ENCODE measurements at regions not wholly inside any gene's neighbourhood (a gene's known extent, or its start where the extent isn't known, plus 50 kb on each side); places are given as distances from the start of the nearest gene placed in this dataset.

DNA sequence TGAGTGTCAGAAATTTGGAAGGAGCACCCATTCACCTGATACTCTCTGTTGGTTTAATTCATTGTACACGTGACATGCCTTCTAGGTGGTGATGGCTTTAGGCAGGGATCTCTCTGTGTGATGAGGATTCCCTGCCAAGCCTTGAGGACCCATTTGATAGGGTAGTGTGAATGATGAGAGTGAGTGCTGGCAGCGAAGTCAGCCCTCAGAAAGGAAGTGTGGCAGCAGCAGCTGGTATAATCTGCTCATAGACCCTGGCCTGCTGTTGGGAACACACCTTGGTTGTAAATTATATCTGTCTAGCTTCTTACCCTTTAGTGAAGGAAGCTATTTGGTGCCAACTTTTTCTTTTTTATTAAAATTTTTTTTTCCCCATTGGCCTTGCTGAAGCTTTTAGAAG, 164.5 kb downstream of the HAUS1 start:
- no peak for DNase-seq

DNA sequence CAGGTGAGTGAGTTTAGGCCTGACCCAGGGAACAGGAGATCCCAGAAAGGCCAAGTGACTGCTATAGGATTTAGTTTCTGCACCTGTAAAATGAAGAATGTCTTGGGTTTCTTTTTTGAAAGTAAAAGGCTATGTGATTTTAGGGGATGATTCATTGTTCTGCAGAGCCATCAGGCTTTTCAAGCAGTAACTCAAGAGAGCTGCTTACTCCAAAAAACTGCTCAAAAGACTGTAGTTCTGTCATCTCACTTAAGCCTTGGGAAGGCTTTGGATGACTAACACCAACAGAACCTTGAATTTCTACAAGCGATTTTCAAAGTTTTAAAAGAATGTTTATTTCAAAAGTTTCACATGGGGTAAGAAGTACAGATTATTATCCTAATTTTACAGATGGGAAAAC, 165.1 kb downstream of the HAUS1 start:
- no peak for DNase-seq

DNA sequence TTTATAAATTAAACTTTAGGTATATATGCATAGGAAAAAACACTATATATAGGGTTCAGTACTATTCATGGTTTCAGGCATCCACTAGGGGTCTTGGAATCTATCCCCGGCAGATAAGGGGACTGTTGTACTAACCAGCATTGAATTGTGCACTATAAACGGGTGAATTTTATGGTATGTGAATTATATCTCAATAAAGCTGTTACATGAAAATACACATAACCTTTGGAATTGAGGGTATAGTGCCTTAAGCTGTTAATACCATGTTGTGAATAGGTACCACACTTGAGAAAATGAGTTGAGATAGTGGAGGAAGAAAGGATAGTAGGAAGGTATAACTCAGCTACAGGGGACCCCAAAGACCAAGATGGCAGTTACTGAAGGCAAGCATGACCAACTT, 167.3 kb downstream of the HAUS1 start:
- DNase-seq: no peak

DNA sequence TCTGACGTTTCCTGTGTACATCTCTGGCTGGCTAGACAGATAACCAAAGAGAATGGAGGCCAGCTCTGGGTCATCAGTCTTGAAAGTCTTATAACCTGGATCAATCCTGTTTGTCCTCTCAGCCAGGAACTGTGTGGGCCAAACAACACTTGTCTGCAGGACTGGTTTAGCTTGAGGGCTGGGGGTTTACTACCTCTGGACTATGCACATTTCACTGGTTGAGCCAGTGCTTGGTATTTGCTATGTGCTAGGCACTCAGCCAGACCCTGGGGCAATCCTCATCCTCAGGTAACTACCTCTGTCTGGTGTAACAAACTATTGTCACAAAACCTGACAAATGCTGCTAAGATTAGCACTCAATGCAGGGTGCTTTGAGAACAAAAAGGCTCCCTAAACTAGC, 169.7 kb downstream of the HAUS1 start:
- DNase-seq: no peak

DNA sequence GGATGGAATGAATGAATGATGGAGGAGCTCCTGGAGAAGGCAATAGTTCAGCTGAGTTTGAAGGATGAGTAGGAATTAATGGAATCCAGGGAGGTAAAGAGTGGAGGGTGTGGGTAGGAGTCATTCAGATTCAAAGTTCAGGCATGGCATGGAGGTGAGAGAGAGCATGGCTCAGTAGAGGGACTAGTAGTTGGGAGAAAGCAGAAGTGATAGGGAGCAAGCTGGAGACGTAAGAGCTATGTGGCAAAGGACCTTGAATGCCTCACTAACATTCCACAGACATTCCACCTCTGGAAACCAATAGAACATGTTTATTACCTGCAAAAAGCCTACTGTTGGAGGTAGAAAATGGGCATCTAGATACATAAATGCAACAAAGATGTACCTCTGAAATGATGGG, 170.1 kb downstream of the HAUS1 start:
- DNase-seq: no peak

DNA sequence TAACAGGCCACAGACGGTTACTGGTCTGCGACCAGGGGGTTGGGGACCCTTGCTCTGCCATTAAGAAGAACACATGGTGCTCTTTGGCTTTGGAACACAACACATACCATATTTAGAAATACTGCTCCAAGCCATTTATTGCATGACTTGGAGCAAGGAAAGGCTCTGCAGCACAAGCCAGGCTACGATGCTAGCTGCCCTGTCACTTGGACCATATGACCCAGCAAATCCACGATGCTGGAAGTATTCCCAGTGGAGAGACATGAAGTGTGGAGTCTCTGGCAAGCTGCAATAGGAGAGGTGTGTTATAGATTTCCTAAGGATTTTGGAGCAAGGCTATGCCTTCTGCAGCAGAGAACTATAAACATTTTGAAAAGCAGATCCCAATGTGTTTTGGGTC, 171.2 kb downstream of the HAUS1 start:
- no peak for DNase-seq

DNA sequence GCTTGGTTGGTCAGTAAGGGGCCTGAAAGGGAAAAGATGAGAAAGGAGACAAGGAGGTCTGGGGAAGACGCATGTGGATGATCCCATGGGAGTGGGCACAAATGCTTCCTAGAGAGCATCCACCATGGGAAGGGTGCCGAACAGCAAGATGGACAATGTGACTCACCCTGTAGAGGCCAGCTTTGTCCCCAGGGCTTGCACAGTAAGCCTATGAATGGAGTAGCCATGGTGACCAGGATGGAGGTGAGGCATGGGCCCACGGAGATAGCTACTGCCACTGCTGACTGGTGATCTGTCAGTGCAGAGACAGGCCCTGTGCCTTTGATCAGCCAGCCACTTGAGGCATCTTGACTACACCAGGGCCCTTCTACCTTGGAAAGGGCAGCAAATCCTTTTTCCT, 172.6 kb downstream of the HAUS1 start:
- no peak for DNase-seq

DNA sequence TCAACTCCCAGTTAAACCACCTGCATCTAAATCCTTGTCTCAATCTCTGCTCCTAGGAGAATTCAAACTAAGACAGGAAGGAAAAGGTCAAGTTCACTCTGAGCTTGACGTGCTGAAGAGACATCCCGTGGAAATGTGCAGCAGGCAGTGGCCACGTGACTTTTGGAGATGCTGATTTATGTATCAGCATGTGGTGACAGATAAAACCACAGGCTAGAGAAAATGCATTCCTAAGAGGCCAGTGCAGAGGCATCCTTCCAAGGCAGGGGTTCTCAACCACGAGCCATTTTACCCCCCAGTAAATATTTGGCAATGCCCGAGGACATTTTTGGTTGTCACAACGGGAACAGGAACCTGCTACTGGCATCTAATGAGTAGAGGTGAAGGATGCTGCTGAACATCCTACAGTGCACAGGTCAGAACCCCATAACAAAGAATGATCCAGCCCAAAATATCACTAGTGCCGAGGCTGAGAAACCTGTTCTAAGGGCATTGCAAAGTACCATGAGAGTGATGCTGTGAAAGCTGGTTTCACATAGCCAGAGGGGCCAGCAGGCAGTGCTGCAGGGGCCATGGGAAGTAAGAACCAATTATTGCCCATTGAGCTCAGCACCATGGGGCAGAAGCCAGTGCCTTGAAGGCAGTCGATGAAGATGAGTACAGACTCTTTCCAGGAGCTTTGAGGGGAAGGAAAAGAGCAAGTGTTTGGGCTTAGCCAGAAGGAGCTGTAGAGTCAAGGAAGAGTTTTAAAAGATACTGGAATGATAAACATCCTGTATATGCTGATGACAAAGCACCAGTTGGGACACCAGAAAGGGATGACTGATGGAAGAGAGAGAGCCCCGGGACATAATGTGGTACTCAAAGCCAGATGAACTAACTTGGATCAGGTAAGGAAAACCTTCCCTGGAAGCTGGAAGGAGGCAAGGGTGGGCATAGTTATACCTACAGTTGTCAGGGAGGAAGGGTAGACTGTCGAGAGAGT, 174.6 kb downstream of the HAUS1 start:
- DNase-seq: no peak

DNA sequence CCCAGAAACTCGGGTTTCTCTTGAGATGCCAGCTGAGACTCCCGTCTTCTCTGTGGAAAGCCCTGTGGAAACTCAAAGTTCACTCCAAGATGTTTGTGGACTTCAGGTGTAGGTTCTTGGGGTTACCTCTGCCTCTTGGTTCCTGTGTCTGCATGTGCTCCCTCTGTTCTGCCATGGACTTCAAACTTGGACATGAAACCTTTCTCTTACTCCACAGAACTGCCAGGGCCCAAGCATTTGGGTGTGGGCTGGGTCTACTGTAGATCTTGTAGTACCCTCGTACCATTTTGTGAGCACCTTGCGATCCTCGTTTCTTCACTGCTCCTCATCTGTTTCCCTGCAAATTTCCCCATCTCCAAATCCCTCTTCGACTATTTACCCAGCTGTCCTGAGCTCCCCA, 175.5 kb downstream of the HAUS1 start:
- DNase-seq: no peak

DNA sequence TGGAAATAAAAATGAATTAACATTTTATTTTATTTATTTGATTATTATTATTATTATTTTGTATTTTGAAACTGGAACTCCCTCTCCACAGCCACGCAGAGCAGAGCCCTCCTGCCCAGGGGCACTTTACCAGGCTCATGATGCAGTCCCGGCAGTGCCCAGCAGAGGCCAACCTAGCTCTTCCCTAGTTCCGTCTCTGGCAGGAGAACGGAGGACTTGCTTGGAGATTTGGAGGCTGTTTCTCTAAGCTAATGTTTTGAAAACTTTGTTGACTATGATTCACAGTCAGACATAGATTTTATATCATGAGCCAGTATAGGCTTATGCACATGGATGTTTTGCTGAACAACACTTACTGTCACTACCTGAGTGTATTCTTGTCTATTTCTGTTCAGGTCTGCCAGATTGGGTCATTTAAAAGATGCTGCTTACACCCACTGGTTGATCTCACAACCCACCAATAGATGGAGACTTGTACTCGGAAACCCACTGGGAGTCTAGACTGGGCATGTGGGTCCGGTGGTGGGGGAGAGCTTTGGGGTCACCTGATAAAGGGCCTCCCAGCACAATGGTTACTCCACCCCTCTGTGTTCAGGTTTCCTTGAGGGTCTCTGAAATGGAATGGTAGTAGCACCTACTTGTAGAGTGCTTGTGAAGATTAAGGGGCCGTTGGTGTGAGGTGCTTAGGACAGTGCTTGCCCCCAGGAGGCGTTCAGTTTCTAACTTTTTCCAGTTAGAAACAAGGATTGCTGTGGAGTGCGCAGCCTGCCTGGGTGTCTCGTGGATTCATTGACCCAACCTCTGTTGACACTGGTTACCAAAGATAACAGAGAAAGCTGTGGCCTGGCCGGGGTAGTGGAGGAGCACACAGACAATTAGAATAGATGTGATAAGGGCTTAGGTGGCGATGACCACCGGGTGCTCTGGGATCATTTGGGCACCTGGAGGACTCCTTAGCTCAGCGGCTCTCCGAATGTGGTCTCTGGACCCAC, 177.3 kb downstream of the HAUS1 start:
- peak; percentile 62 for DNase-seq

DNA sequence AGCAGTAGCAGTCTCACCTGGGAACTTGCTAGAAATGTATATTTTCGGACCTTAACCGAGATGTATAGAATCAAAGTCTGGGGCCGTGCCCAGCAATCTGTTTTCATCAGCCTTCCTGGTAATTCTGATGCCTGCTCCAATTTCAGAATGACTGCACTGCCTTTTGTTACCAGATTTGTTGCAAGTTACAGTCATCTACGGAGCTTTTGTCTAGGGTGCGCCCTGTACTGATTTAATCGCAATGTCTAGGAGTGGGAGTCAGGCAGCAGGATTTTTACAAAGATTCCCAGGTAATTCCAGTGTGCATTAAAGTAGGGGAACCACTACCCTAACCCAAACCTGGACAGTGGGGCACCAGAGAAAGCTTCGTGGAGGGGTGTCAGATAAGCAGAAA, 178.0 kb downstream of the HAUS1 start:
- DNase-seq: no peak

DNA sequence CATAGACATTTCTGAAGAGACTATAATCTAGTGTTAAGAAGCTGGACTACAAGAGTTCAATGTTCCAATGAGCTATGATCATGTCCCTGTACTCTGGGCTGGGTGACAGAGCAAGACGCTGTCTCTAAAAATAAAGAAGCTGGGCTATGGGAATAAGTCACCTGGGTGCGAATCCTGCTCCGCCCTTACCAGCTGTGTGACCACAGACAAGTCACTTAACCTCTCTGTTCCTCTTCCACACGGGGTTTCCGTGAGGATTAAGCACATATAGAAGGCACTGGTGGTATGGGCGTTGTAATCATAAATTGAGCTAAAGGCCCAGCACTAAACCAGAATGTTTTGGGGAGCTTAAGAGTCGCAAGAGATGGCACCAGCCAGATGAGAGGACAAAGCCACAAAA, 178.5 kb downstream of the HAUS1 start:
- DNase-seq: no peak

DNA sequence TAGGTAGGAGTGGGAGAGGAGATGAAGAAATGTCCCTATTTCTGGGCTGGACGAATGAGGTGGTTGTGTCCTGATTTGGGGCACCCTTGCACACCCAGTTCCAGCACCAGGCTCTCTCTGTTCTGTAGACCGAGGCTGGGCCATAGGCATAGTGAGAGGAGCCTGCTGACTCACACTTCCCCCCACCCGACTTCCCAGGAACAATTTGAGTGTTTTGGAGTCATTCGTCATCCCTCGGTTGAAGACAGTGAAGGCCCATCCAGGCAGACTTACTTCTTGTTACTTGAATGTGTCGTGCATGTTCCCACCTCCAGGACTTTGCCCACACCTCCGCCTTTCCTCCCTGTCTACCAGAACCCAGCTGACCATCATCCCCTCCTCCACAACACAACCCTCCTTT, 179.1 kb downstream of the HAUS1 start:
- DNase-seq: no peak

DNA sequence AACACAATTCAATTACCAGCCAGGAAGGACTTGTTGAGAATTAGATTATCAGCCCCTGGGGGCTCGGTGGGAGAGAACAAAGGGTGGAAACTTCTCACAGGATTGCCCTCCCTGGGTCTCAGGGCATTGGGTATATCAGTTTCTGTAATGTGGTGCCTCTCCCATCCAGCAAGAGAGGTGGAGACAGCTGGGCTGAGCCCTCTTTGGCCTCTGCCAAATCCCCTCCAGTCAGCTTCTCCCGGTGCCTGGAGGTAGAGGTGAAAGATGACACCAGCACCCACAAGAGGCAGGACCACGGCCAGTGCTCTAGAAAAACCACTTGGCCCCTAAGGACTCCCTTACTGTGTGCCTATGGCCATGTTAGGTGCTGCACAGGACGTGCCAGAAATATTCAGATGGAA, 179.7 kb downstream of the HAUS1 start:
- DNase-seq: no peak

DNA sequence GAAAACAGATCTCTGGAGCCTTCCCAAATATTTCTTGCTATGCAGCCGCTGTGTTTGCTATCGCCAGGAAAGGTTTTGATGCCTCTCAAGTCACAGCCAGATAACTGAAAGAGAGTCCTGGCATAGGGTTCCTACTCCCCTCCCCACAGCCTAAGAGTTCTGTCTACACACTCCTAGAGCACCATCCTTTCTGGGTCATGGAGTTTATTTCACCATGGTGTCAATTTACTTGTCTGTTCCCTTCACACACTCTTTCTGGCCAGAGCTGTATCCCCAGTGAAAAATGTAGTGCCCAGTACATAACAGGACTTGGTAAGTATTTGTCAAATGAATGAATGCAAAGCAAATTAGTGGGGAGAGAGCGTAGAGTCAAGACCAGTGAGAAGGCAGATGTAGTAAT, 185.3 kb downstream of the HAUS1 start:
- DNase-seq: no peak

DNA sequence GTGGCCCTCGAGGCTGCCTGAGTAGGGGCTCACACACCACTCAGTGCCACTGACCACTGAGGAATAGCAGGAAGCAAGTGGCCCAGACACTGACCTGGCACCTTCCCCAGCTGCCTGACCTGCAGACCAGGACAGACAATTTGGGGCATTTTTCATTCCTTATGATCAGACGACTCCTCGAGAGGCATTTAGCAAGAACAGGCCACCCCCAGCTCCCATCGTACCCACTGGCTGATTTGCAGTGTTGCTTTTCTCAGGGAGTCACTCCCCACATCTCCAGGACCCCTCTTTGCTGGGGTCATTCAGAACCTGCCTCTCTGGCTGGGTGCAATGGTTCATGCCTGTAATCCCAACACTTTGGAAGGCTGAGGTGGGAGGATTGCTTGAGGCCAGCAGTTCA, 185.7 kb downstream of the HAUS1 start:
- DNase-seq: no peak

DNA sequence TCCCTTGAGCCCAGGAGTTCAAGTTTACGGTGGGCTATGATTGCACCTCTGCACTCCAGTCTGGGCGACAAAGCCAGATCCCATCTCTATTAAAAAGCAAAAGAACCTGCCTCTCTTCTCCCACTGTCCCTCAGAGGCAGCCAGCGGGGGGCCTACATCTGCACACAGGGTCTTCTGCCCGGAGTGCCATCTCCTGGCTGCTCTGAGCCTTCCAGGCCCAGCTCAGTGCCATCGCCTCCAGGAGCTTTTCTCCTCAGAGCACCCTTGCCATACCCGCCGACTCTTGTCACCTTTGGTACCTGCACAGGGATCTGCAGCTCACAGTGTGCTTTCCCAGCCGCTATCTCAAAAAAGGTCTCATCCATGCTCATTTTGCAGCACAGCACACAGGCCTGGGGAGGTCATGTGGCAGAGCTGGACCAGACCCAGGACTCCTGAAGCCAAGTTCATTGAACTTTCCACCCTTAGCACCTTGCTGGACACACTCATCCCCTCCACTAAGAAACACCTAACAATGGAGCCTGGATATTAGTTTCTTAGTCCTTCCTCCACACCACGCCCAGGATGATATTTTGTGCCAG, 186.3 kb downstream of the HAUS1 start:
- no peak for DNase-seq

DNA sequence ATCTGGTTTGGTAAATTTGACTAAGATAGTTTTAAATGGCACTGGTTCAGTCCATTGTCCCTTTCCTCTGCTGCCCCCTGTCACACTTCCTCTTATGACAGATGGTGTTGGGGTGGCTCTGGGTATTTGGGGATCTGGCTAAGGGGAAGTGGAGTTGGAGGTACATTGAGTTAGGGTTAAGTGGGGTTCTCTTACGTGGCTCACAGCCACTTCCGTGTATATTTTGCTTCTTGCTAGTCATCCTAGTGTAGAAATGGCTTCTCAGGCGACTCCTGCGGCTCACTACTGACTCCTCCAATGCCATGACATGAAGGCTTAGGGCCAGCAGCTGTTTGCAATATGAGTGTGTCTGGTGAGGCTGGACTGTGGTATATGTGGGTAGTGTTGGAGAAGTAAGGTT, 187.0 kb downstream of the HAUS1 start:
- no peak for DNase-seq

DNA sequence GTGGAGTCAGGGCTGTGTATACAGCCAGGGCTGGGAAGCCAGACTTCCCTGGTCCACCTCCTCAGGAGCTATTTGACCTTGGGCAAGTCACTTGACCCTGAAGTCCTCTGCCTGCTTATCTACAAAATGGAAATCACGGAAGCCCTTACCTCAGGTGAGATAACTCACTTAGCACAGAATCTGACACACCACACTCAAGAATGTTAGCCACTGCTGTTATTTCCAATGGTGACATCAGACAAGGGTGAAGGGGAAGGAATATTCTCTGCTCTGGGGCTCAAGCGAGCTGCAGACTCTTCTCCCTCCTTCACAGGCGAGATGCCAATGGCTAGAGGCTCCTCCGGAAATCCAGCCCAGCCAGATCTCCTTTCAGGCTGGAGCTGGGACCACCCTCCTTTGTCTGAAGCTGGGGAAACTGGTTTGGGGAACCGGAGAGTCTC, 189.6 kb downstream of the HAUS1 start:
- no peak for DNase-seq

DNA sequence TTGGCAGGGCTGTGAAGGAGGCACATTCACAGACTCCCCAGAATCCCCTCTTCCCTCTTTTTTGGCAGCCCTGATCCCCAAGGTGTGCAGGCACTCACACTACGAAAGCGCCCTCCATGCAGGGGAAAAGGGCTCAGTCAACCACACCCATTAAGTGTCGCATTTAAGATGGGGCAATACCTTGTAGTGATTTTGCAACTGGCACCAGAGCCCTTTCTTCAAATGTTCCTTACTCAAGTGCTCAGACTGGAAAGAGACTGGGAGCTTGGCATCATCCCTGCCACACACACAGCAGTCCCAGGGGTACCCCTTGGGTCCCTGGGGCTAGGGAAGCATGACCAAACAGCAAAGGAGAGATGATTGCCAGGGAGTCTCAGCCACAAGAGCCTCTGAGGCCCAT, 190.1 kb downstream of the HAUS1 start:
- no peak for DNase-seq

DNA sequence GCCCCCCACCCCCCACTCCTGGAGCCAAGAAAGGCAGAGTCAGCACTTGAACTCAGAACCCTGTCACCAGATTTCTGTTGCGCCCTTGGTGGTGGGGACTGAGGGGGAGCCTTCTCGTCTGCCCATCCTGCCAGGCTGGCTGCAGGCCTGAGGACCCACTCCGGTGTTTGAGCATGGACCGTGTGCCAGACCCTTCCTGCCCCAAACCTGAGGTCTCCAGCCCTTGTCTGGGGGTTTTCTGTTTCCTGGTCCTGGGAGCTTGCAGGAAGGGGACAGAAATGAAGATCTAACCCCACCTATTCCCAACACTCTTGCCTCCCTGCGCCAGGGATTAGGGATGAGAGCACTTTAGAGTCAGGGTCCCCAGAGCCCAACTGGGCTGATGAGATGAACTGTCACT, 190.6 kb downstream of the HAUS1 start:
- DNase-seq: no peak

DNA sequence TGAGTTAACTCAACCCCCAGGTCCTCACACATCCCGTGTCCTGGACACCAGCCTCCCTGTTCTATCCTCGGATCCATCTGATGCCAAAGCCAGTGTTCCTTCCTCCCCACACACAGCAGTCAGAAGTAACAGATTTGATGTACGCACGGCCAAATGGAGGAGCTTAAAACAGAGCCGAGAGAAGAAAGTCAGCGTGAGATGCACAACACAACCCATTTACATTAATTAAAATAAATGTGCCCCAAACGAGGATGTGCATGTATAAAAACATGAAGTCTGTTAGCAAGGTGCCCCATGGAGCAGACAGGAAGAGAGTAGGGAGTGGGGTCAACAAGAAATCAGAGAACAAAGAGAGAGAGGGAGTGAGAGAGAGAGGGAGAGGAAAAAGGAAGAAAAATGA, 191.2 kb downstream of the HAUS1 start:
- DNase-seq: no peak

DNA sequence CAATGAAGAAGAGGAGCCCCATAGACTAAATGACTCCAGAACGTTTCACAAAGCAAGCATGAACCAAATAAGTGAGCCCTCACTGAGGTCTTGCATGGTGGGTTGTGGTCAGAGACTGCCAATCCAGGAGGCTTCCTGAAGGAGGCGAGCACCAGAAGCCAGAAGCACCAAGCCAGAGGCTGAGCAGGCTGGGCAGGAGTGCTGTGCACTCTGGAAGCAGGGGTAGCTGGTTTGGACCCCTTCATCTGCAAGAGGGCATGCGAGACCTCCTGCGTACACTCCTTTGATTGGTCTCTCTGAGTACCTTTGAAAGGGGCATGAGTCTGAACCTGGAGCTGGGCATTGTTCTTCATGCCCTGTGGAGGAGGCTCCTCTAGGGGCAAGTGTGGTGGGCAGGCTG, 192.5 kb downstream of the HAUS1 start:
- no peak for DNase-seq

Measured in NCI-H2171 (cell line).